Activated gamma-delta T cell (primary cell): ENCODE measurements at regions not wholly inside any gene's neighbourhood (a gene's known extent, or its start where the extent isn't known, plus 50 kb on each side); places are given as distances from the start of the nearest gene placed in this dataset.

Source experiments
- DNase-seq: peaks from one replicate; lab custom pipeline; 2025; lab: John Stamatoyannopoulos, UW

DNA sequence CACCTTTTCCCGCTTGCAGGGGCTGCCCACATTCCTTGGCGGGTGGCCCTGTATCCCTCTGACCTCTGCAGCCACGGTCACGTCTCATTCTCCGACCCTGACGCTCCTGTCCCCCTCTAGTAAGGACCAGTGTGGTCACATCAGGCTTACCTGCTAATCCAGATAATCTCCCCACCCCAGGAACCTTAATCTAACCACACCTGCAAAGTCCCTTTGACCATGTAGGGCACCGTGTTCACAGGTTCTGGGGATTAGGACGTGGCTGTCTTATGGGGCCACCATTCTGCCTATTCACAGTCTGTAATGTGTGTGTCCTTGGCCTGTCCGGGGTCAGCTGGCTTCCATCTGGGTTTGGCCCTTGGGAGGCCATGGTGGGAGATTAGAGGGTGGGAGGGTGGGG, 368.9 kb downstream of the AACS start:
- no peak for DNase-seq

DNA sequence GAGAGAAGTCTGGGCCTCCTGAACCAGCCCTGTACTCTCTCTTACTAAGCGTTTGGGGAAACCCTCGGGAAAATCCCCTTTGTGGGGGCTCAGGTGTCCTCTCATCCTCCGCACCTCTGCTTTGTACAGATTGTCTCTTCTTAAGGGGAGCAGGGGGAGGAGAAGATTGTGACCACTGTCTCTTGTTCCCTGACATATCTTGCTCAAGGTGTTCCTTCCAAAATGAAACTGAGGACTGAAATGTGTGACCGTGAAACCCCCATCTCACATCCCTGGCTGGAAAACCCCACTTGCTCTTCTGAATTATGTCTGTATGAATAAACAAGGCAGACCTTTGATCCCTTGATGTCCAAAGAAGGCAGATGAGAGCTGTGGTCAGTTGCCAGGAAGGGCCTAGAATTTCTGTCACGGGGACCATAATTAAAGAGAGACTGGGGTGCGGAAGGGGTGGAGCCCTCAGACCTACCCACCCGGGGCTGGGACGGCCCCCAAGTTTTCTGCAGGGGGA, 369.8 kb downstream of the AACS start:
- DNase-seq, result no peak

GRCh38 chr12:125435871-125436270, 370.6 kb downstream of the AACS start:
- no peak for DNase-seq

- DNase-seq, result no peak
These were observed 371.5 kb downstream of the AACS start for GRCh38 chr12:125436686-125437085.

GRCh38 chr12:125440399-125440798, 375.2 kb downstream of the AACS start:
- no peak for DNase-seq

DNA sequence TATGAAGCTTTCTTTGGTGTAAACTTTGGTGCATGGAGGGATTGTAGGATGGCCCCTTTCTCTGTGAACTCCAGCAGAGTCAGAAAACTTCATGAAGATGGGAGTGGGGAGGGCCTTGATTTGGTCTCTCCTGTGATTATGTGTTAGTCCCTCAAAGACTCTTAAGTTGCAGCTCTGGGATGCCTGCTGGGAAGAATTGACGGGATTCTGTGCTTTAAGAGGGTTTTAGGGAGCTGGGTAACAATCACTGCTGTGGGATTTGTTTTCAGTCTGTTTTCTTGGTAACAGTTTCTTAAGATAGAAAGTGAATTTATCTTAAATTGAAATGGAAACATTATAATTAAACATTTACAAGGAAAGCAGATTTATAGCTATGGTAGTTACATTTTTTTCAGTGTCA, 378.1 kb downstream of the AACS start:
- DNase-seq, result no peak

- no peak for DNase-seq
These were observed 386.2 kb downstream of the AACS start for GRCh38 chr12:125451408-125451807.

DNA sequence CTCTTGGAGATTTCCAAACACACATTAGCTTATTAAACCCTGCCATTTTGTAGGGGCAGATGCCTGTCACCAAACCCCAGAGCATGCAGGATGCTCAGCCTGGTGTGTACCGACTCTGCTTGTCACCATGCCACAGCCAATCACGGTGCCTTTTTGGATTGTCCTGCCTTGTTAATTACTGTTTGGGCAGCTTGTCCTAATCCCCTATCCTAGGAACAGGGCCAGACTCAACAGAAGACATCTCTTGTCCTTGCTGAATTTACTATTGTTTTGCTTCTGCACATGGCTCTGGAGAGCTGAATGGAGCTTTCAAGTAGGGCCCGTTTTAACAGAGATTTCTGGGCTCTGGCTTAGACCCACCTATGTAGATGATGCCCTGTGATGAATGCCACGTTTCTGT, 388.5 kb downstream of the AACS start:
- DNase-seq, result no peak

- DNase-seq, result no peak
These were observed 389.1 kb downstream of the AACS start for GRCh38 chr12:125454291-125454690.

DNA sequence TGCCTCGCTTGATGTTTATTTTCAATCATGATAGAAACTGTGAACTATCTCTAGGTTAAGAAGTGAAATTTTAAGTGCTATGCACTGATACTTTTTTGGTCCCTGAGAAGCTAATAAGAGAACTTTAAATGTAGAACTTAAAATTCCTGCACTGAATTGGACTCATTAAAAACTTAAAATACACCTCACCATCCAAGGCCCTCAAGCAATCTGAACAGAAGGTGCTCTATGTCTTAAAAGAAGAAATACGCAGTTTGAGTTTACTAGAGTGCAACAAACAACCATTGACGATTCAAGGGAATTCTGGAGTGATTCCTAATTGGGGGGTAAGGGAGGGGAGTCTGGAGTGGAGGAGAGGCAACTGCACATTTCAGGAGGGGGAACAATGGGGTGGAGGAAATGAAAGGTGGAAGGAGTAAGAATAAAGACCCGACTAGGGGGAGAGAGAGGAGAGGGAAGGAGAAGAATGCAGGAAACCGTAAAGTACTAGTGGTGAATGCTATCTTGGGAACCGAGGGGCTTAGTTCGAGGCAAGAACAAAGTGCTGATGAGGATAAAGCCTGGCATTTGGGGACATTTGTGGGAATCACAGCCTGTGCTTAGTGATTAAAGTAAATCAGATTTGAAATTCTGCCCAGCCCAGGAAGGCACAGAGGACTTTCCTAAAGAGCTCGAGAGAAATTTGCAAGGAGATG, 389.7 kb downstream of the AACS start:
- DNase-seq, result no peak

GRCh38 chr12:125455556-125455955, 390.3 kb downstream of the AACS start:
- no peak for DNase-seq

- DNase-seq, result no peak
These were observed 393.5 kb downstream of the AACS start for GRCh38 chr12:125458552-125459268.

DNA sequence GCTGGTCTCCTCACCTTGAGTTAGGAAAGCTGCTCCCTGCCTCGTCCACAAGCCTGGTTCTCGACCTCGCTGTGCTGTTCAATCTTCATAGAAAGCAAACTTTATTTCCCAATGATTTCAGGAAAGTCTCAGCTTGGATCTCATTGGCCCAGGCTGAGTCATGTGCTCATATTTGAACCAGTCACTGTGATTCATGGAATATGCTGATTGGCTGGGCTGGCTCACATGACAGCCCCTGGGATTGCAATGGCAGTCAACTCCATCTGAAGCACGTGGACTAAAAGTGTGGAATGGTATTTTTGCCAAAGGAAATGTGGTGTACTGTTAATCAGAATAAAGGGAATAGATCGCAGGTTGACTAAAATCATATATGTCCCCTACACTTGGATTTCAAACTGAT, 396.6 kb downstream of the AACS start:
- DNase-seq, result no peak

- DNase-seq, result no peak
These were observed 398.2 kb downstream of the AACS start for GRCh38 chr12:125463386-125463785.

GRCh38 chr12:125467363-125467762, 402.1 kb downstream of the AACS start:
- no peak for DNase-seq

DNA sequence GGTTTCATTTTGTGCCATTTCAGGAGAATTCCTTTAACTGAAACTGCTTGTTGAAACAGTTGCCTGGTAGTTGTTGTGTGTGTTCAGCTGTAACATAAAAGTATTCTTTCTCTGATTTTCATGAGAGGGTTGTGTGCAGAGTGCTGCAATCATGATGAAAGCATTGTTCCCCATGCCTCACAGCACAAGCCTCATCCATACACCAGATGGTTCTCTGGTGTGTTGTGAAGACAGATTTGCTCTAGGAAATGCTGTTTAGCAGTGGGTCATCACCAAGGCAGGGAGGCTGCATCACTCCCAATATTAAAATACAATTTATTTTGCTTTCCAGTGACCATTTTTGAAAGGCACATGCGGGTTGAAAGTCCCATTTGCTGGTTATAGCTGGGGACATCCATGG, 404.4 kb downstream of the AACS start:
- DNase-seq, result no peak

- no peak for DNase-seq
These were observed 405.9 kb downstream of the AACS start for GRCh38 chr12:125470838-125471783.

GRCh38 chr12:125473501-125473900, 408.3 kb downstream of the AACS start:
- DNase-seq, result no peak

DNA sequence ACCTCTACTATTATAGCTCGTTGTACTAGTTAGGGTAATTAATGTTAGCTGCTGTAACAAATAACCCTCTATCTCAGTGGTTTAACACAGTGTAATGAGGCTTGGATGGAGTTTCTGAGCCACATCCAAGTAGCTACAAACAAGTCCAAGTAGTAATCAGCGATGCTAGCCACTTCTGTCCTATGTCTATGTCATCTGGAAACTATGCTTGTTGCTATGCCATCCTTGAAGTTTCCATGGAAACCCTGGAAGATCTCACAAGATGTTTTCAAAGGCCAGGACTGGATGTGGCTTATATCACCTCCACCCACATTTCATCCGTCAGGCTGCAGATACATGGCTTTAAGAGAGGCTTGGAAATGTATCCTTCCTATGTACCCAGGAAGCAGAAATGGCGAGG, 422.1 kb downstream of the AACS start:
- DNase-seq, result no peak

GRCh38 chr12:125491553-125491952, 426.3 kb downstream of the AACS start:
- DNase-seq, result no peak

GRCh38 chr12:125492354-125493270, 427.4 kb downstream of the AACS start:
- no peak for DNase-seq
